Suprapubic skin (tissue), 4 donors: ENCODE measurements at regions not wholly inside any gene's neighbourhood (a gene's known extent, or its start where the extent isn't known, plus 50 kb on each side); places are given as distances from the start of the nearest gene placed in this dataset.

Source experiments
- DNase-seq, 2 donors: peaks; one replicate each; pipeline ENCODE4 v3.0.0-alpha.2; 2019; ENCODE audit warnings: low spot score in 2 of 2
- H3K27ac ChIP-seq: fragments of 200-600 bp; sonication (generic); one replicate; pipeline ENCODE4 v1.5.1; 2019
- H3K27me3 ChIP-seq: fragments of 200-600 bp; sonication (generic); one replicate; pipeline ENCODE4 v1.5.1; 2019
- H3K36me3 ChIP-seq: fragments of 200-600 bp; sonication (generic); one replicate; pipeline ENCODE4 v1.5.1; 2019
- H3K4me1 ChIP-seq: fragments of 200-600 bp; sonication (generic); one replicate; pipeline ENCODE4 v1.5.1; 2019
- H3K4me3 ChIP-seq: fragments of 200-600 bp; sonication (generic); one replicate; pipeline ENCODE4 v1.5.1; 2019; ENCODE audit warnings: mild to moderate bottlenecking
- H3K9me3 ChIP-seq: fragments of 200-600 bp; sonication (generic); one replicate; pipeline ENCODE4 v1.5.1; 2019
- EP300 ChIP-seq: sonication (generic); formaldehyde crosslinking; IDR thresholded peaks from one replicate; pipeline ENCODE4 v1.6.1; 2017; ENCODE audit warnings: antibody characterized with exemption
- POLR2A ChIP-seq, 2 donors: fragments of 450-650 bp; IDR thresholded peaks; one replicate each; pipeline ENCODE4 v1.6.1; 2017; ENCODE audit warnings: antibody characterized with exemption in 2 of 2, mild to moderate bottlenecking in 2 of 2, moderate library complexity in 2 of 2
- POLR2AphosphoS5 ChIP-seq, 3 donors: sonication (generic); formaldehyde crosslinking; IDR thresholded peaks; one replicate each; pipeline ENCODE4 v1.6.1; 2017; ENCODE audit warnings: antibody characterized with exemption in 3 of 3
- WGBS: methylation state at CpG from one replicate; pipeline ENCODE4 v1.1.5; 2018; 5-methylcytosine and 5-hydroxymethylcytosine counted together
- TF ChIP-seq, protein P1 (sequence below), 2 donors: fragments of 200-600 bp in 1 of 2; fragments of 450-650 bp in 1 of 2; sonication (generic) in 1 of 2; IDR thresholded peaks; one replicate each; pipeline ENCODE4 v1.5.1; 2016 to 2019; ENCODE audit warnings: antibody characterized with exemption in 2 of 2, mild to moderate bottlenecking in 1 of 2, moderate library complexity in 1 of 2

DNA sequence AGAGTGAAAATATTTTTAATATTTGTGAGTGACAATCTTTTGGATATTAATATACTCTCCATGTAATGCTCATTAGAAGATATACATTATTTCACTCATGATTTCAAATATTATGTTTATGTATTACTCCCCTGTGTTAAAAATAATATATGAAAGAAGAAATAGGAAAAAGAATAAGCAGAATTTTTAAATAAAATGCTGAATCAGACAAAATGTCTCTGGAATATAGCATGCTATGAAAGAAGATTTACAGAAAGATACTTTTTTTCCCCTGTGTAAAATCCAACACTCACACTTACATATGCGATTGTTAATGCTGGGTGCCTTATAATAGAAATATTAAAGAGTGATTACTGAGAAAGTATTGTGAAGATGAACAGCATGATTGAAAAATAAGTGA, 373.7 kb downstream of the ANXA1 start:
- no peaks in the 10 kb centered on the region for H3K36me3 ChIP-seq
- 88% methylated on average over 1 of the region's 1 CpG for WGBS
- H3K27ac ChIP-seq: no peak overlapping the region
- H3K4me3 ChIP-seq: no peak overlapping the region
- H3K4me1 ChIP-seq: no peaks in the 10 kb centered on the region
- no peaks in the 10 kb centered on the region for H3K9me3 ChIP-seq
- no peak for DNase-seq
- TF ChIP-seq POLR2AphosphoS5 (IDR thresholded peaks at IDR 0.05): no peak
- no peak for TF ChIP-seq POLR2A (IDR thresholded peaks at IDR 0.05)
- TF ChIP-seq EP300: no peak
- TF ChIP-seq, protein P1, sequence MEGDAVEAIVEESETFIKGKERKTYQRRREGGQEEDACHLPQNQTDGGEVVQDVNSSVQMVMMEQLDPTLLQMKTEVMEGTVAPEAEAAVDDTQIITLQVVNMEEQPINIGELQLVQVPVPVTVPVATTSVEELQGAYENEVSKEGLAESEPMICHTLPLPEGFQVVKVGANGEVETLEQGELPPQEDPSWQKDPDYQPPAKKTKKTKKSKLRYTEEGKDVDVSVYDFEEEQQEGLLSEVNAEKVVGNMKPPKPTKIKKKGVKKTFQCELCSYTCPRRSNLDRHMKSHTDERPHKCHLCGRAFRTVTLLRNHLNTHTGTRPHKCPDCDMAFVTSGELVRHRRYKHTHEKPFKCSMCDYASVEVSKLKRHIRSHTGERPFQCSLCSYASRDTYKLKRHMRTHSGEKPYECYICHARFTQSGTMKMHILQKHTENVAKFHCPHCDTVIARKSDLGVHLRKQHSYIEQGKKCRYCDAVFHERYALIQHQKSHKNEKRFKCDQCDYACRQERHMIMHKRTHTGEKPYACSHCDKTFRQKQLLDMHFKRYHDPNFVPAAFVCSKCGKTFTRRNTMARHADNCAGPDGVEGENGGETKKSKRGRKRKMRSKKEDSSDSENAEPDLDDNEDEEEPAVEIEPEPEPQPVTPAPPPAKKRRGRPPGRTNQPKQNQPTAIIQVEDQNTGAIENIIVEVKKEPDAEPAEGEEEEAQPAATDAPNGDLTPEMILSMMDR (IDR thresholded peaks at IDR 0.05): no peak
- no peaks in the 10 kb centered on the region for H3K27me3 ChIP-seq

DNA sequence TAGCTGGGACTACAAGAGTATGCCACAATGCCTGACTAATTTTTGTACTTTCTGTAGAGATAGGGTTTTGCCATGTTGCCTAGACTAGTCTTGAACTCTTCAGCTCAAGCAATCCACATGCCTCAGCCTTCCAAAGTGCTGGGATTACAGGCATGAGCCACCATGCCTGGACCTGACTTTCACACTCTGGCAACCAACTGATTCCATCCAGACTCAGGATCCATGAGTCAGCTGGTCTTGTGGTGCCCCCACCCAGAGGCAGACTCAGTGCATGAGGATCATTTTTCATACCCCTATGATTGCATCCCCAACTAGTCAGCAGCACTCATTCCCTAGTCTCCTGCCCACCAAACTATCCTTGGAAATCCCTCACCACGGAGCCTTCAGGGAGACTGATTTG, 375.9 kb downstream of the ANXA1 start:
- Histone ChIP-seq H3K27me3 (no peaks in the 10 kb centered on the region), H3K9me3 (no peaks in the 10 kb centered on the region), H3K4me3 (no peak overlapping the region), H3K27ac (no peak overlapping the region), H3K36me3 (no peaks in the 10 kb centered on the region), H3K4me1 (no peaks in the 10 kb centered on the region)
- no peak for DNase-seq
- TF ChIP-seq EP300 (no peak), POLR2A (IDR thresholded peaks at IDR 0.05) (no peak), POLR2AphosphoS5 (IDR thresholded peaks at IDR 0.05) (no peak)
- TF ChIP-seq, protein P1 (IDR thresholded peaks at IDR 0.05): no peak
- WGBS: 68% methylated on average over 1 of the region's 1 CpG

DNA sequence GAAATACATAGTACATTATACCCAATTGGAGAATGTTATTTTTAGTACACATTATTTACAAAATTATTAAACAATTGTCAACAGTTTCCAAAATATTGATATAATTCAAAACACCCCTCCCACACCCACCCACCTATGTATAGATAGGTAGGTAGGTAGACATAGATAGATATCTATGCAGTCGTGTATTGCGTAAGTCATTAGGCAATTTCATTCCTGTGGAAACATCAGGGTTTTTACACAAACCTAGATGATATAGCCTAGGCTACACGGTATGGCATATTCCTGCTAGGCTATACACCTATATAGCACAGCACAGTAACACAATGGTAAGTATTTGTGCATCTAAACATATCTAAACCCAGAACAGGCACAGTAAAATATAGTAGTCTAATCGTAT, 377.3 kb downstream of the ANXA1 start:
- Histone ChIP-seq H3K4me1 (no peaks in the 10 kb centered on the region), H3K27ac (no peak overlapping the region), H3K36me3 (no peaks in the 10 kb centered on the region), H3K9me3 (no peaks in the 10 kb centered on the region), H3K4me3 (no peak overlapping the region), H3K27me3 (no peaks in the 10 kb centered on the region)
- TF ChIP-seq, protein P1 (IDR thresholded peaks at IDR 0.05): no peak
- TF ChIP-seq POLR2A (IDR thresholded peaks at IDR 0.05): no peak
- TF ChIP-seq EP300: no peak
- TF ChIP-seq POLR2AphosphoS5 (IDR thresholded peaks at IDR 0.05): no peak
- WGBS: 69% methylated on average over 4 of the region's 4 CpGs
- no peak for DNase-seq

DNA sequence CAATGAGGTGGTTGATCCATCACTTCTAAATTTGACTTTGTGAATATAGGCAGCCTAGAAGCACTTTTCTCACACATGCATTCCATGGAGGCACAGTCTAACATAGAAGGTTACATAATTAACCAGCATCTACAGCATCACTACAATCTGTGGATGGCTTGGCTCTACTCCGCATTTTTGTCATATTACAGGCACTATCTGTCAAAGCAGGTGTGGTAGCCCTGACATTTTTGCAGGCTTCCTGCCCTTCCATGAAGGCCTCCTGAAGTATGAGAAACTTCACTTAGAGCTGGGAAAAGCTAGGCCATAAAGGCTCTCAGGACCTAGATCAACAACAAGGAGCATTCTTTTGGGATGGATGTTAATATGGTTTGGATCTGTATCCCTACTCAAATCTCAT, 378.0 kb downstream of the ANXA1 start:
- H3K4me1 ChIP-seq: no peaks in the 10 kb centered on the region
- 85% methylated on average over 1 of the region's 1 CpG for WGBS
- H3K36me3 ChIP-seq: no peaks in the 10 kb centered on the region
- H3K27me3 ChIP-seq: no peaks in the 10 kb centered on the region
- H3K27ac ChIP-seq: no peak overlapping the region
- no peak overlapping the region for H3K4me3 ChIP-seq
- no peak for DNase-seq
- no peak for TF ChIP-seq EP300
- TF ChIP-seq, protein P1 (IDR thresholded peaks at IDR 0.05): no peak
- TF ChIP-seq POLR2A (IDR thresholded peaks at IDR 0.05): no peak
- no peak for TF ChIP-seq POLR2AphosphoS5 (IDR thresholded peaks at IDR 0.05)
- no peaks in the 10 kb centered on the region for H3K9me3 ChIP-seq

DNA sequence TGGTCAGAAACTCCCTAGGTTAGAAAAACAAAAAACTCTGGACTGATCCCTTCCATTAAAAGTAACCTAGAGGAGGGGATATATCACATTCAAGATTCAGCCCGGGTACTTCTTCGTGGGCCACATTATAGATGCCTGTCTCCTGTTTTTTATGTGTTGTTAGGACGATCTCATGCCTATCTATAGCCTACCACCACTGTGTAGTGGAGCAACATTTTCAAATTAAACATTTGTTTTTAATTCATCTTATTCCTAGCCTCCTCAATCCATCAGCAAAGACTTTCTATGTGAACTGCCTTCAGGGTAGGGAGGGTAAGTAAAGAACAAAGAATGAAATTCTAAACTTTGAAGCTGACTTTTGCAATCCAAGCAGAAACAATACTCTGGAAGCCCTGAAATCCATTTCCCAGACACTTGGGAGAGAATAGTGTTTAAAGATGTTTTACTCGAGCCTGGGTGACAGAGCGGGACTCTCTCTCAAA, 379.4 kb downstream of the ANXA1 start:
- Histone ChIP-seq H3K9me3 (no peaks in the 10 kb centered on the region), H3K27me3 (no peaks in the 10 kb centered on the region), H3K4me1 (no peaks in the 10 kb centered on the region), H3K27ac (no peak overlapping the region), H3K36me3 (no peaks in the 10 kb centered on the region), H3K4me3 (no peak overlapping the region)
- WGBS: 66% methylated on average over 5 of the region's 5 CpGs
- no peak for DNase-seq
- no peak for TF ChIP-seq EP300
- no peak for TF ChIP-seq POLR2A (IDR thresholded peaks at IDR 0.05)
- TF ChIP-seq, protein P1 (IDR thresholded peaks at IDR 0.05): no peak
- no peak for TF ChIP-seq POLR2AphosphoS5 (IDR thresholded peaks at IDR 0.05)
